Liver (tissue), 3 donors: ENCODE measurements at regions not wholly inside any gene's neighbourhood (a gene's known extent, or its start where the extent isn't known, plus 50 kb on each side); places are given as distances from the start of the nearest gene placed in this dataset.

Experiments
- CTCF ChIP-seq: fragments of 150-350 bp; IDR thresholded peaks from 2 replicates; pipeline ENCODE4 v1.5.1; 2017; ENCODE audit warnings: improper control_type of control experiment, low read depth, low read length; ENCODE audit not compliant: missing input control
- JUND ChIP-seq, 2 donors: IDR thresholded peaks; 2 replicates each; pipeline ENCODE4 v1.6.1; 2016; ENCODE audit warnings: antibody characterized with exemption in 2 of 2
- MAX ChIP-seq: IDR thresholded peaks from 2 replicates; pipeline ENCODE4 v1.6.1; 2016; ENCODE audit warnings: antibody characterized with exemption
- SP1 ChIP-seq: IDR thresholded peaks from 2 replicates; pipeline ENCODE4 v1.6.1; 2018; ENCODE audit warnings: antibody characterized with exemption, mild to moderate bottlenecking
- TAF1 ChIP-seq: conservative IDR thresholded peaks from 2 replicates; pipeline ENCODE4 v1.6.1; 2016; ENCODE audit warnings: antibody characterized with exemption, mild to moderate bottlenecking
- donor health status: healthy.
- donor health status: healthy.

DNA sequence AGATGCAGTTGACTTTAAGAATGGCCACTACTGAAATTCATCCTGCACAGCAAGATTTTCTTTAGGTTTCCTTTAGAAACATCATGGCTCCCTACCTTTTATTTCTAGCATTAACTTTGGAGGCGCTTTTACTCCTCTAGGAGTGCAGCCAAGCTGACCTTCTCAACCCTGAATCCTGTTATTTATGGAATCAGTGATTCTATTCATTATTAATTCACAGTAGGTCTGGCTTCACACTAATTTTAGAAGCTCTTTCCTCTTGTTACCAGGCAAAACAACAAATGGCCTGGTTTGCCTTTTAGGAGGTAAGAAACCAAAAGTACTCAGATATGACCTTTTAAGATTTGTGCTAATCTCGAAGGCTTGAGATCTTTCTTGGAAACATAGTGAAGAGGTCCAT lies 93.0 kb upstream of the PELI1 start:
- TF ChIP-seq MAX (no peak), CTCF (no peak), JUND (IDR thresholded peaks at IDR 0.05) (no peak), SP1 (no peak), TAF1 (no peak)
